G401.6 (cell line): ENCODE measurements at regions not wholly inside any gene's neighbourhood (a gene's known extent, or its start where the extent isn't known, plus 50 kb on each side); places are given as distances from the start of the nearest gene placed in this dataset.
"Not testable (repeated sequence)": the region's sequence is repeated elsewhere in the genome, so short reads cannot be mapped to it uniquely, and the experiment has no call there.

ENCODE experiments used
- FAIRE-seq: peaks from 2 replicates; lab custom pipeline; 2012; peaks lifted over from hg19 to GRCh38; lab: Jason Lieb, UNC

DNA sequence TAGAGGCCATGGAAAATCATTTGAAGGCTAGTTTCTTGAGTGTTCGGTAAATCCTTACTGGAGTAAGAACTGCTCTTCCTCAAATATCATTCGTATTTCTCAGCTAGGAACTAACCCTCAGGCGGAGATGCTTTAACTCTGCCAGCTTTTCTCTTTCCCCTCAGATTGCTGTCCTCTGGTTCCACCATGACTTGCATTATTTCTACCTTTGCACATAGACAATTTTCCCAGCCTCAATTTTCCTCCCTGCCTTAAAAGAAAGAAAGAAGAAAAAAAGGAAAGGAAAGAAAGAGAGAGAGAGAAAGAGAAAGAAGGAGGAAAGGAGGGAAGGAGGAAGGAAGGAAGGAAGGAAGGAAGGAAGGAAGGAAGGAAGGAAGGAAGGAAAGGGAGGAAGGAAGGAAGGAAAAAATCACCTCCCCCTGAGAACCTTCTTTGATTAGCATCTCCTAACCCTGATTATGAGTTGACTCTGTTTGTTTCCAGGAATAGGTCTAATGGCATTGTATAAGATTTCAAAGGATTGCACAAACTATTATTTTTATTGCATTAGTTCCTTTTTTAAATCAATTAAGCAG lies 123.3 kb upstream of the FAM204A start:
- FAIRE-seq, result no peak

DNA sequence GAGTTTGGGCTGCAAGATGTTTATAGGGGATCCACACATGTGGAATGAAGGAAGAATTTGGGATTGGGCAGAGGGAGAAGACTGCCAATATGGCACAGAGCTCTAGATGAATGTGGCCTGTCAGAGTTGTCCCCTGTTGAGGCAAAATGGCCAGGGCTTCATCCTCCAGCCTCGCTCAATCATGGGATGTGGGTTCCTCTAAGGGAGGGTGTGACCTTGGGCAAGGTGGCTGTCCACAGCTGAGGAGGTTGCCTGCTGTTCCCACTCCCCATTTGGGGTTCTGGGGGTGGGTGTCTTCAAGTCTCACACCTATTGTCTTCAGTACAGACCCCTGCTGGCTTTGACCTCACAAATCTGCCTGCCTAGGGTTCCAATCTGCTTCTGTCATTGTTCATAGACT lies 121.6 kb upstream of the FAM204A start:
- no peak for FAIRE-seq

DNA sequence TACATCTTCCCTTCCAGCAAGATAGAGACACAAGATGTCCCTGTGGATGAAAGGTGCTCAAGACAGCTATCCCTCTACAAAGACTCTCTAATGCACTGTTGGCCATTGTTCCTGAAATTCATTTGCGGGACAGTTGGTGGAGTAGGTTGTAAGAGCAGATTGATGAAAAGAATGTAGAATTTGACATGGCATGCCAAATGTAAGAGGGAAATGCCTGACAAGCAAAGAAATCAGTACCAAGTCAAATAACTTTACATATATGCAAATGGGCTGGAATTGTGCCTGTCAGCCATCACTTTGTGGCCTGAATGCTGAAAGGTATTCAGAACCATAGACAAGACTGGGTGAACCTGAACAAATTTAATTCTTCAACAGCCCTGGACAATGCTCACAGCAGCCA lies 120.3 kb upstream of the FAM204A start:
- no peak for FAIRE-seq

DNA sequence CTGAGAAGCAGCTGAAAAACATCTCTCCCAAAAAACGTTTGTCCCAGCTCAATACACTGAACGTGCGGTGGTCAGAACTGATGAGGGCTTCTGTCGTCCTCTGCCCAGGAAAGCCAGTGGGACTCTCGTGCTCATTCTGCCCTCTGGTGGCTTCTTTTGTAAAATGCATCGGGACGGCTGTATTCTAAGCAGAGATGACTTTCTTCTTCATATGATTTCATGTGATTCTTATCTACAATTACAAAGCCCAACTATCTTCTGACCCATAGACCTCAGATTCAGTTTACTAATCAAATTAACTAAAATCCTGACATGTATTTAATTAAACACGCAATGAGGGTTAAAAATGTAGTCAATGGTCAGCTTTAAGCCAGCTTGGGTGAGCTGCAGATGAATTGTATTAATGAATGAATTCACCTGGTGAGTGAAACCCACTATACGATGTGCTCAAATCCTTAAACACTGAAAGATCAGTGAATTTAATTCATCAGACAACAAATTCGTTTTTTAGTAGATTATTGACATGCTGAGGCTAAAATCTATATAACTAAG lies 117.6 kb upstream of the FAM204A start:
- FAIRE-seq, result peak; percentile 13

DNA sequence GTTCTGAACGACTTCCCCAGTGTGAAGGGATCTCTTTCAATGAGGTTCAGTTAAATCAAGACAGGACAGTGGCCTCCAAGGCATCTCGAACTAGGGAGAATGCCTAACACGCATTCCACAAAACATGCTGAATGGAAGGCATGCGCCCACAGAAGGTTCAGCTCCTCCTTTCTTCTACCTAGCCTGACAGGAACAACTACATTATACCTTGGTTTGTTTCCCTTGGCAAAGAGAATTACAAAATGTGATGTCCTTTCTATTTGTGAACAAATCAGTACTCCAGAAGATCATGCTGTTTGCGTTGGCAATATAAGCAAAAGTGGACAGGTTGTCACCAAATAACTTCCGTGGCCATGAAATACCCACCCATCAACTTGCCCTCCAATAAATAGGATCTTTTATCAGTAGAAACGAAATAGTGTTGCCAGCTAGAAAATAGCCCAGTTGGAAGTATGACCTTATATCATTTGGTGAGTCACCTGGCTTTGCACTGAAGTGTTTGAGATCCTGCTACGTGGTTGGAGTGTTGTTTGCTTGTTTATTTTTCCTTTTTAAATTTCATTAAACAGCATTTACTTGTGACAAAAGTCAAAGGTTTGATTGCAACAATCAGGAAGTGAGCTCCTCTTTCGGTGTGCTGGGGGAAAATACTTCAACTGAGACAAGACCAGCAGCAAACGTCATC lies 117.0 kb upstream of the FAM204A start:
- FAIRE-seq, result no peak

DNA sequence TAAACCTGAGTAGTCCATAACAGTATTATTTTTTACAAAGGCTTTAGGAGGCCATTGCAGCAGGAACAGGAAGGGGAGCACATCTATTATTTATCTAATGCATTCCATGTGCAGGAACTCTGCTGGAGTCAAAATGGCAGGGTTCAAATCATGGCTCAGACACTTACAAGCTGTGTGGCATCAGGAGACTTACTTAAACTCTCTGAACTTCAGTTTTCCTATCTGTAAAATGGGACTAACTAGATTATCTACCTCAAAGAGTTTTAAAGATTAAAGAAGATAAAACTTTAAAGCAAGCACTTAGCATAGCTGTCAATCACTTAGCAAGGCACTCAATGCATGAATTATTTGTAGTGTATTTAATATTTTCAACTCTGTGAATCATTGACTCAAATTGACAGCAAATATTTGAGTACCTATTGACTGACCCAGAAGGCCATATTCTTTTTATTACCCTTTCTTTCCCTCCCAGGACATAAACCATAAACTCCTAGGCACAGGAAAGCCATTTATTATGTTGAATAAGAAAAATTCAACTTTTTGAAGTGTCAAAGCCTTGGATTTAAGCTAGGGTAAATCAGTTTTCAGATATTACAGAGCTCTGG lies 115.8 kb upstream of the FAM204A start:
- no peak for FAIRE-seq

DNA sequence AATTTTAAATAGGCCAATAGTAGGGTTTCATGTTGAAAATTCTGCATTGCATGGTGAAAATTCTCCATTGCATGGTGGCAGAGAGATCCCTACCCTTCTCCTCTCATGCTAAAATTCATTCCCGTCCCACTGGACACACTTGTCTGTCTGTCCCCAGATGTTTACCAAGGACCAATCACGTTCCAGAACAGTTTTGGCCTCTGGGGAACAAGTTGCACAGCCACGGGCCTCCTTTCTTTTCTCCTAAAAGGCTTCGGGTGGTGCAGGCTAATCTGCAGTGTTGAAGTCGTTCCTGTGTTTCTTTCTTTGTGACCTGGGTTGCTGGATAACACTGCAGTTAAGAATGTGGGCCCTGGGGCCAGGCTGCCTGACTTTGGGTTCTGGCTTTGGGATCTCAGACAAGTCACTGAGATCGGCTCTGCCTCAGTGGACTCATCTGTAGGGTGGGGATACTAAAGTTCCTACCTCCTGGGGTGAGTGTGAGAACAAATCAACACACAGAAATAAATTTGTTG lies 113.1 kb upstream of the FAM204A start:
- FAIRE-seq, result no peak

DNA sequence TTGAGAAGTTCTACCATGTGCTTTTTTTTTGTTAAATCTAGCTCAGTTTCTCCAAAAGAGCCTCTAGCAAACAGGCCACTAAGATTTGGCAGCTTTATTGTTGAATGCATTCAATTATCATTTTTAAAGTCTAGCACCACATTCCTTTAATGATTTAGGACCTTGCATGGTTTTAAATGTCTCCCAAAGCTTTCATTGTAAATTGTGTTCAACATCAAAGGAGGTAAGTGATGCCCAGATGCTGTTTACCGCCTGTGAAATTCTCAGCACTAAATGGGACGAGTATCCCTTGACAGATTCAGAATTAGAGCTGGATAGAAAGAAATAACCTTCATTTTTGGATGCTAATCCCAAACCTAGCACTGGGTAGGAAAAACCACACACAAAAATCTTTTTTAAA lies 112.1 kb upstream of the FAM204A start:
- no peak for FAIRE-seq

DNA sequence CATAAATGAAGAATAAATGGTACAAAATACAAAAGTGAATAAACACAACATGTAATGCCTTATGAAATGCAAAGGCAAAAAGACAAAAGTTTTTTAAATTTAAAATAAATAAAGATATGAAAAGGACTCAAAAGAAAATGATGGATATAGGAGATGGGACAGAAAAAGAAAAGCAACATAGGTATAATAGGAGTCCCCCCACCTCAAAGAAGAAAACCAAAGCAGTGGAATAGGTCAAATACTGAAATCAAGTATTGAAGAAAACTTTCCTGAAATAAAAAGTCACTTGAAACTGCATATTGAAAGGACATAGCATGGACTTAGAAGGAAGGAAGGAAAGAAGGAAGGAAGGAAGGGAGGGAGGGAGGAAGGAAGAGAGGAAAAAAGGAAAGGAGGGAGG lies 110.0 kb upstream of the FAM204A start:
- FAIRE-seq, result no peak

DNA sequence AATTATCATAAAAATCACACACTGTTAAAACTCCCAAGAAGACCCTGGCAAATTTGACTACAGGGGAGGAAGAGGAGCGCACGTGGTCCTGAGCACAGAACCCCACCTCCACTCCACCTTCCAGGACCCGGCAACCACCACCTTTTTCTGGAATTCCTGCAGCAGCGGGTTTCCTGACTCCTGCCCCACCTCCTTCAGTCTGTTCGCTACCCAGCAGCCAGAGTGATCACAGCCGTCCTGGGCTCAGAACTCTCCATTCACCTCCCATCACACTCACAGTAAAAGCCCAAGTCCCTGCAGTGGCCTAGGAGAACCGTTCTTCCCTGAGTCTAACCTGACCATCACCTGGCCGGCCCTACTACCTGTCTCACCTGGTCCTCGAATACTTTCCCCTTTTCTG lies 107.4 kb upstream of the FAM204A start:
- FAIRE-seq, result no peak

DNA sequence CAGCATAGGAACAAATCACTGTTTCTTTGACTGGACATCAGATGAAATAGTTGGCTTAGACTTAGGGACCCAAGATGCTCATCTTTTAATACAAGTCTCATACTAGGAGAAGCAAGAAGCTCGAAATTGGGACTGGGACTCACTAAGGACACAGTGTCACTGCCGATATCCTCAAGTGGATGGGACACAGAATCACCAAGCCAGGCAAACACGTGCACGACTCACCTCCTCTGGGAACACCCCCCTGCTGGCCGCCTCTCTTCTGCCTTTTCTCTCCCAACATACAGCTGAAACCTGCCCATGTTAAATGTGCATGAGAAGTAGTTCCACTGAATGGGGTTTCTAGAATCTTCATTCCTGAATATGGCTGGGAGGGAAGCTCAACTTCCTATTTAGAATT lies 106.6 kb upstream of the FAM204A start:
- FAIRE-seq, result no peak

DNA sequence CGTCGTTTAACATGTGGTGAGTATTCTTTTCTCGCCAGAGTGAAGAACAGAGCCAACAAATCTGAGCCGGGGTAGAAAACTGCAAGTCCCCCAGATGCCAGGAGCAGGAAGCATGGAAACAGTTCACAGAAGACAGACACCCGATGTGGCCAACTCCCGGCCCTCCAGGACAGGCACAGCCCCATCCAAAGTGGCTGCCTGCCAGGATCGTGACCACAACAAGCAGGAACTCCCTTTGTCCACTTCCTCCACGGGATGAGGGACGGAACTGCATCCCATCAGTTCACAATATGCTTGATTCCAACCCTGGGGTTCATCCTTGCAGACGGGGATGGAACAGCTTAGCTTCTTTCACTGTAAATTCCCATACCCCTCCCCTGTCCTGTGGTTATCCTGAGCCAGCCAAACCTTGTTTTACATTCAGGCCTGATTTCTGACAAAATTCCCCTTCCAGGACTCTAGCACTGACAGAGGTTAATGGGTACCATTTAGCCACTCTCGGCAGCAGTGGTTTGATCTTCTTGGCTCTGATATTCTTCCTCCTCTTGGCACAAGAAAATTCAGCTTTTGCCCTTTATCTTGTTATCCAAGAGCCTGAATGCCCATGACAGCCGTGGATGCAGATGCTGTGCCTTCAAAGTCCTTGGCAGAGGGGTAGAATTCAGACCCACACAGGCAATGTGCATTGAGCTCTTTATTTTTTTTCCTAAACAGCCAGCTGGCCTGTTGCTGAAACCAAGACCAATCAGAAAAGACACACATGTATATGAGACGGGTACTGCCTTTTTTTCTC lies 105.5 kb upstream of the FAM204A start:
- no peak for FAIRE-seq

DNA sequence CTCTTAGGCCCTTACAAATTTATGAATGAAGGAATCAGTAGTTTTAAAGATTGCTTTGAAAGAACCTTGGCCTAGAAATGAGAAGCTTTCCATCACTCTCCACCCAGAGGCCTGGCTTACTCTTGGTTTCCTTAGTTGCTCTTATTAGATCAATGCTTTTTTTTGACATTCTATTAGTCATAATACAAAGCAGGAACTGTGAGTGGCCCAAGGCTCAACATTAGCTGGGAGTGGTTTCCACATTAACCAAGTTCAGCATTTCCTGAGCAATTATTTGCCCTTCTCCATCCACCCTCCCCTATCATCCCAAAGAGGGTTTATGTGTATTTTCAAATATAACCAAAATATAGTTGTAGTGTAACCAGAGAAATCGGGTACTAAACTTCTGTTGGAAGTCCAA lies 103.4 kb upstream of the FAM204A start:
- no peak for FAIRE-seq

DNA sequence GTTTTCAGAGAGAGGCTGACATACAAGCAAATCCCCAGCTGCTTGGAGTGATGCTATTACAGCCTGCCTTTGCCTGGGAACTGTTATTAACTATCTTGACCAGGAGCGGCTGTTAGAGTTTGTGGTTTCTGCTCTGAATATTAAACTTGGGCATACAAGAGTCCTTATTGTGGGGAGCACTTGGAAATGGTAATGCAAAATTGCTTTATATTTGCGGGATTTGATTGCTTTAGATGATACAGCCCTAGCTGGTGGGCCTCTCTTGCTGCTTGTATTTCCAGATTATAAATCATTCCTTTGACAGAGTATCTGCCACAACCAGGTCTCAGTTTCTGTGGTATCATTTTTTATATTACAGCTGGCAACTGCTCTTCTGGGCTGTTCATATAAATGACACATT lies 101.9 kb upstream of the FAM204A start:
- FAIRE-seq, result no peak

DNA sequence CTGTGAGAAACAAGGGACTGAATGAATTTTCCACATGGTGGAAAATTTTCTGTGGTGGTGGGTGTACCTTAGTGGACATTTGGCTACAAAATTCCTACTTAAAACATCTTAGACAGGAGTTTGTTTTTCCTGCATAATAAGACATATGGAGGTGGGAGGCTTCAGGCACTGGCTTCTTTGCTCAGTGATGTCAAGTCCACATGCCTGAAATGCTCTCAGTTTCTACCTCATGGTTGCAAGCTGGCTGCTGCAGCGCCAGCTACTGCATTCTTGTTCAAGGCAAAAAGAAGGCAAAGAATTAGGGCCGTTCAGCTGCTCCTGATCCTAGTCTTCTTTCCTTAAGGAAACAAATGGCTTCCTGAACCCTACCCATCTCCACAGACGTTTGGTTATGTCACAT lies 99.9 kb upstream of the FAM204A start:
- no peak for FAIRE-seq

DNA sequence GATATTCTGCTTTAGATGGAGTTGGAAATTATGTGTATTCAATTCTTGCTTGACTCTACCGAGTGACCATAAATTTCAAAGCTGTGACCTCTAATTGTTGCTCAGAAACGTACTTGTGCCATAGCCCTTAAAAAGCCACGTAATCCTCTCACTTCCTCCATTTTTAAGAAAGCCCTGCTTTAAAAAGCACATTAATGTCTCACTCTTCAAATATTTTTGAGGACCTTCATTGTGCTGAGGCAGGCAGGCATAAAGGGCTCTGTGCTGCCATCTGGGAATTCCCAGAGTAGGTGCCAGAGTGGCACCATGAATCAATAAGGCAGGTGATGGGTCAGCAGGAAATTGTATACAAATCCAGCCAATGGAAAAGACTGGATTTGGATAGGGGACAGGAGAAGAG lies 97.7 kb upstream of the FAM204A start:
- FAIRE-seq, result no peak

DNA sequence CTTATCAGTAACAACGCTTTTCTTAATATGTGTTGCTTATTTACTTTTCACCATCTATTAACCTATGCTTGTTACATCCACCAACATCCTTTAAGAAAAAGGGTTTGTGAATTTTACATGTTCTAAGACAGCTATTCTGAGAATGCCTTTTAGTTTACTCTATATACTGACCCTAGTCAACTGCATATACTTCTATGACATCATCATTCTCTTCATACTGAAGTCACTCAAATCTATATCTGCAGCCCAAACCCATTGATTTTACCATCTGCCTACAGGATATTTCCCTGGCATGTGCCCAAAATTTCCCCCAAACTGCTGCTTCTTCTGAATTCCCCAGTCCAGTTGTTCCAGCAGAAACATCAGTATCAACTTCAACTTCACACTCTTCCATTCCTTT lies 94.6 kb upstream of the FAM204A start:
- FAIRE-seq, result no peak

DNA sequence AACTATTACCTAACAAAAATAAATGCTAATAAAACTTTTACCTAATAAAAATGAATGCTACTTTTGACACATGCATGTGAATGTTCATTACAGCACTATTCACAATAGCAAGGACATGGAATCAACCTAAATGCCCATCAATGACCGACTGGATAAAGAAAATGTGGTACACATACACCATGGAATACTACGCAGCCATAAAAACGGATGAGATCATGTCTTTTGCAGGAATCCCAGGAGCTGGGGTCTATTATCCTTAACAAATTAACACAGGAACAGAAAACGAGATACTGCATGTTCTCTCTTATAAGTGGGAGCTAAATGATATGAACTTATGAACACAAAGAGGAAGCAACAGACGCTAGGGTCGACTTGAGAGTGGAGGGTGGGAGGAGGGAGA lies 88.1 kb upstream of the FAM204A start:
- no peak for FAIRE-seq

DNA sequence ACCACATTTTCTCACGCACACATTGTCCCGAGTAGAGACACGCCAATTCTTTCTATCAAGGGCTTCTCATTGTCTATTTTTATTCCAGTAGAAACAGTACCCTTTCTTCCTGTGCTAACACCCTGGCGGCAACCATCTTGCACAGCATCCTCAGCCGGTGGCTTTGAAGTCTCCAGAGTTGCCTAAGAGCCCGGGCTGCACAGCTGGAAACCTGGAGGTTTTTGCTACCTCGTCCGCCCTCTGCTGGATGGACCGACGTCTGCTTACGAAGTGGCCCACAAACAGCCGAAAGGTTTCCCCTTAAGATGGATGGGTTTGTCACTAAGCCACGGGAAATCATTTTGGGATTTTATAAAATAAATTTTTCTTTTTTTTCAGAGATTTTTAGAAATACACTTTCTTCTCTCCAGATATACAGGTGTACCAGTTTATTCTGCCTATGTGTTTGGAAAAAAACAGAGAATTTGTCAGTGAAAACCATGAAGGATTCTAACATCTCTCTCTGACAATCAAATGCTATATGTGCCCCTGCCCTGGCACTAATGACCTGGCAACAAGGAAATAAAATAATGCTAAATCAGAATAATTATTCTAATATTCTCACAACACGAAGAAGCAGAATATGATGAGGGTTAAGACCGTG lies 81.8 kb upstream of the FAM204A start:
- FAIRE-seq, result peak; percentile 93

DNA sequence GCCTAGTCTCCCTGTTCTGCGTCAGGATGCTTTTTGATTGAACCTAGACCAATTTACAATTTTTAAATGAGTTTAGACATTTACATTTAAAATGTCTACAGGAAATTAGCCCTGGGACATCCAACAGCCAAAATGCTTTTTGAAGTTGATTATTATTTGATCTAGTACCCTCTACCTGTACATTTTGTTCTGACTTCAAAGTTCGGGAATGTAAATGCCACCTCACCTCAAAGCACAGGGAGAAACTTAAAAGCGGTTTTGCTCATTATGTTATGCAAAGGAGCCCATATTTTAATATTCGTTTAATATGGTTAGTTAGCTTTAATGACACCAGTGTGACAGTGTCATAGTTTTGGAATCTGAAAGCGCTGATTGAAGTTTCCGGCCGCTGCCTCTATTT lies 80.1 kb upstream of the FAM204A start:
- no peak for FAIRE-seq

DNA sequence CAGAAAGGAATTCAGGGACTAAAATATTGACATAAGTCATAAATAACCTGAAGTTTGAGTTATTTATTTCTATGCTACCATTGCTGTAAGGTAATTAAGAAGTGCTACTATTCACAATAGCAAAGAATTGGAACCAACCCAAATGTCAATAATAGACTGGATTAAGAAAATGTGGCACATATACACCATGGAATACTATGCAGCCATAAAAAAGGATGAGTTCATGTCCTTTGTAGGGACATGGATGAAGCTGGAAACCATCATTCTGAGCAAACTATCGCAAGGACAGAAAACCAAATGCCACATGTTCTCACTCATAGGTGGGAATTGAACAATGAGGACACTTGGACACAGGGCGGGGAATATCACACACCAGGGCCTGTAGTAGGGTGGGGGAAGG lies 77.9 kb upstream of the FAM204A start:
- not testable (repeated sequence) for FAIRE-seq

DNA sequence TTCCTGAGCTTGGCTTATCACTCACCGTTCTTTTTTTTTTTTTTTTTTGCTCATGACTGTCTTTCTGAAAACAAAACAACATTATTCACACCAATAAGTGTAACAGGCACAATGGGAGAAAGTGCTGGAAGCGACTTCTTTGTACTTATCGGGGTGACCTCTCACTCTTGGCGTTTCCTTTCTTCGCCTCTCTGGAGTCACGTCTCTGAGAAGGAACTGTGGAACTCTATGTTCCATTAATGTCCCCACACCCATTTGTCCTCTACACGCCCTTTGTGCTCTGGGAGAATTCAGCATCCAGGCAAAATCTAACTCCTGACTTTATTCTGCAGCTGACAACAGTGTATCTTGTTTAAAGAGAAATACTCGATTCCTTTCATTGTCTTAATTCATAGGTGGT lies 70.8 kb upstream of the FAM204A start:
- FAIRE-seq, result no peak
